Keratinocyte (primary cell): ENCODE measurements at regions not wholly inside any gene's neighbourhood (a gene's known extent, or its start where the extent isn't known, plus 50 kb on each side); places are given as distances from the start of the nearest gene placed in this dataset.

ENCODE experiments used
- DNase-seq: peaks from one replicate; pipeline ENCODE4 v3.0.0-alpha.2; 2011; ENCODE audit warnings: low read depth, missing footprints, low spot score
- FAIRE-seq: peaks from 2 replicates; lab custom pipeline; 2011; peaks lifted over from hg19 to GRCh38; lab: Jason Lieb, UNC
- H2AFZ ChIP-seq: 2 replicates; pipeline ENCODE4 v1.6.0; 2012; ENCODE audit warnings: low read length, control low read depth, inconsistent platforms; ENCODE audit not compliant: control insufficient read depth
- H3K27ac ChIP-seq: 2 replicates; pipeline ENCODE4 v1.5.1; 2011; ENCODE audit warnings: low read length; ENCODE audit not compliant: control insufficient read depth, insufficient read depth
- H3K27me3 ChIP-seq: 3 replicates; pipeline ENCODE4 v1.6.0; 2011; ENCODE audit warnings: low read length; ENCODE audit not compliant: control insufficient read depth, insufficient read depth; ENCODE audit errors: extremely low read depth
- H3K36me3 ChIP-seq, 2 experiments: 2 replicates in 1 of 2; 3 replicates in 1 of 2; pipeline ENCODE4 v1.5.1; 2011; ENCODE audit warnings: low read length in 2 of 2, mild to moderate bottlenecking in 1 of 2; ENCODE audit not compliant: control insufficient read depth in 2 of 2, insufficient read depth in 2 of 2; ENCODE audit errors: extremely low read depth in 1 of 2
- H3K4me1 ChIP-seq: 3 replicates; pipeline ENCODE4 v1.5.1; 2011; ENCODE audit warnings: low read length; ENCODE audit not compliant: control insufficient read depth, insufficient read depth; ENCODE audit errors: extremely low read depth
- H3K4me2 ChIP-seq: 3 replicates; pipeline ENCODE4 v1.6.0; 2011; ENCODE audit warnings: low read depth, low read length; ENCODE audit not compliant: control insufficient read depth, insufficient read depth; ENCODE audit errors: extremely low read depth
- H3K4me3 ChIP-seq, 3 experiments: fragments of 200-600 bp in 1 of 3; sonication (generic) in 1 of 3; 2 replicates in 2 of 3; 3 replicates in 1 of 3; pipeline ENCODE4 v1.5.1; 2011 to 2016; ENCODE audit warnings: low read length in 3 of 3, mild to moderate bottlenecking in 3 of 3, control low read depth in 2 of 3, inconsistent platforms in 1 of 3, low read depth in 1 of 3, mixed read lengths in 1 of 3, mixed run types in 1 of 3, moderate library complexity in 1 of 3; ENCODE audit not compliant: control insufficient read depth in 2 of 3, insufficient read depth in 2 of 3; ENCODE audit errors: extremely low read depth in 1 of 3
- H3K79me2 ChIP-seq: 2 replicates; pipeline ENCODE4 v1.6.0; 2012; ENCODE audit warnings: low read length; ENCODE audit not compliant: control insufficient read depth, insufficient read depth
- H3K9ac ChIP-seq: 3 replicates; pipeline ENCODE4 v1.6.0; 2011; ENCODE audit warnings: low read length; ENCODE audit not compliant: control insufficient read depth, insufficient read depth; ENCODE audit errors: extremely low read depth
- H3K9me1 ChIP-seq: 3 replicates; pipeline ENCODE4 v1.6.0; 2011; ENCODE audit warnings: low read length; ENCODE audit not compliant: control insufficient read depth, insufficient read depth; ENCODE audit errors: extremely low read depth
- H3K9me3 ChIP-seq: 2 replicates; pipeline ENCODE4 v1.5.1; 2012; ENCODE audit warnings: low read depth, low read length; ENCODE audit not compliant: control insufficient read depth
- H4K20me1 ChIP-seq: 3 replicates; pipeline ENCODE4 v1.6.0; 2011; ENCODE audit warnings: low read length; ENCODE audit not compliant: control insufficient read depth, insufficient read depth; ENCODE audit errors: extremely low read depth
- EZH2 ChIP-seq: IDR thresholded peaks from one replicate; pipeline ENCODE4 v1.6.1; 2012; ENCODE audit warnings: inconsistent platforms, mild to moderate bottlenecking, low read length, moderate library complexity
- dilution Hi-C: fragments of 300-500 bp; cut with MboI; formaldehyde crosslinking; loops from one replicate; pipeline ENCODE4 v1.7.0; 2020; ENCODE audit warnings: low sequenced_read_pairs; ENCODE audit not compliant: extremely low pct_ligation_motif_present
- TF ChIP-seq, protein P1 (sequence below), 3 experiments: IDR thresholded peaks in 1 of 3; conservative IDR thresholded peaks in 1 of 3; optimal IDR thresholded peaks in 1 of 3; 2 replicates in 2 of 3; 3 replicates in 1 of 3; pipeline versions ENCODE3 to v1.5.1; 2011; ENCODE audit warnings: low read length in 3 of 3, mild to moderate bottlenecking in 3 of 3, moderate library complexity in 2 of 3, control low read depth in 1 of 3, inconsistent platforms in 1 of 3; ENCODE audit not compliant: insufficient read depth in 2 of 3; ENCODE audit errors: extremely low read depth in 1 of 3

DNA sequence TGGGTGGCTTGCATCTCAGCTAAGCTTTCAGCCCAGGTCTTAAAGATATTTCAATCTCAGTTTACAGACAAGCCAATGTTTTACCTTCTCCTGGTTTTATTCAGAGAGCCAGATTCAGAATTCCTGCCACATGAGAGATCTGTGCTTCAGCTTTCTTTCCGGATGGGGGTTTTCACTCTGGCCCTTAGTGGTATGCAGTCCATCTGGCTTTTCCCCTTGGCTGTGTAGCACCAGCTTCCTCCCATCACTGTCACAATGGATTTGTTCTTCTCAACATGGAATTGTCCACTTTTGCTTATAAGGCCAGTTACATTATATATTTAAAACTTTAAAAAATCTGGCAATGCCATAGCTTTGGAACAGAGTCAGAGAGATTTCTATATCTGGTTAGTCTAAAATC lies 303.9 kb downstream of the ETS1 start:
- no peaks in the 10 kb centered on the region for H3K9me1 ChIP-seq
- no peak overlapping the region for H3K4me2 ChIP-seq
- no peak for FAIRE-seq
- no peak for DNase-seq
- H3K27me3 ChIP-seq = no peaks in the 10 kb centered on the region
- H3K4me1 ChIP-seq = peaks cover 14% of the 10 kb centered on the region
- H3K9ac ChIP-seq = no peak overlapping the region
- H3K9me3 ChIP-seq = no peaks in the 10 kb centered on the region
- no peak overlapping the region for H3K27ac ChIP-seq
- H3K79me2 ChIP-seq = no peaks in the 10 kb centered on the region
- H3K36me3 ChIP-seq = no peaks in the 10 kb centered on the region
- no peak overlapping the region for H2AFZ ChIP-seq
- H4K20me1 ChIP-seq = no peaks in the 10 kb centered on the region
- TF ChIP-seq, protein P1, sequence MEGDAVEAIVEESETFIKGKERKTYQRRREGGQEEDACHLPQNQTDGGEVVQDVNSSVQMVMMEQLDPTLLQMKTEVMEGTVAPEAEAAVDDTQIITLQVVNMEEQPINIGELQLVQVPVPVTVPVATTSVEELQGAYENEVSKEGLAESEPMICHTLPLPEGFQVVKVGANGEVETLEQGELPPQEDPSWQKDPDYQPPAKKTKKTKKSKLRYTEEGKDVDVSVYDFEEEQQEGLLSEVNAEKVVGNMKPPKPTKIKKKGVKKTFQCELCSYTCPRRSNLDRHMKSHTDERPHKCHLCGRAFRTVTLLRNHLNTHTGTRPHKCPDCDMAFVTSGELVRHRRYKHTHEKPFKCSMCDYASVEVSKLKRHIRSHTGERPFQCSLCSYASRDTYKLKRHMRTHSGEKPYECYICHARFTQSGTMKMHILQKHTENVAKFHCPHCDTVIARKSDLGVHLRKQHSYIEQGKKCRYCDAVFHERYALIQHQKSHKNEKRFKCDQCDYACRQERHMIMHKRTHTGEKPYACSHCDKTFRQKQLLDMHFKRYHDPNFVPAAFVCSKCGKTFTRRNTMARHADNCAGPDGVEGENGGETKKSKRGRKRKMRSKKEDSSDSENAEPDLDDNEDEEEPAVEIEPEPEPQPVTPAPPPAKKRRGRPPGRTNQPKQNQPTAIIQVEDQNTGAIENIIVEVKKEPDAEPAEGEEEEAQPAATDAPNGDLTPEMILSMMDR (optimal IDR thresholded peaks at IDR 0.05 in 1 of 3, IDR thresholded peaks at IDR 0.05 in 1 of 3, conservative IDR thresholded peaks at IDR 0.05 in 1 of 3; ENCODE audit: extremely low read depth in 1 of 3, insufficient read depth in 2 of 3, low read length in 3 of 3) = no peak
- no peak for TF ChIP-seq EZH2
- dilution Hi-C loops = no loop called here
- no peak overlapping the region for H3K4me3 ChIP-seq

DNA sequence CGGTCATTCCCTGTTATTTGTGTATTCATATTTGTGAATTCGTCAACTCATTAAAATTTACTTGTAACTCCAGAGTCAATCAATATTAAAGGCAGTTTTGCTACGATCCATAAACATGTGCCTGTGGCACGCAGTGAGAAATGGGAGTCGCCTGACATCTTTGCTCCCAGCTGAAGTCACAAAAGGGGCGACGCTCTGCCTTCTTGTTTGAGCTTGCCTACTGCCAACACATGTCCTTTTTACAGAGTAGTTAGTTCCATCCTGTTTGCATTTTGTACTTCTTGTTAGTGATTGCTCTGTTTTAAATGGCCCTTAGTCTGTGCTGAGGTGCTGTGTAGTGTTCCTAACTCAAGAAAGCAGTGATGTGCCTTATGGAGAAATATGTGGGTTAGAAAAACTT lies 305.3 kb downstream of the ETS1 start:
- Histone ChIP-seq H2AFZ (peak overlapping the region; percentile 90), H3K9me1 (no peaks in the 10 kb centered on the region), H4K20me1 (no peaks in the 10 kb centered on the region), H3K79me2 (no peaks in the 10 kb centered on the region), H3K27ac (no peak overlapping the region), H3K4me3 (no peak overlapping the region), H3K9ac (no peak overlapping the region), H3K36me3 (no peaks in the 10 kb centered on the region), H3K4me1 (peaks cover 14% of the 10 kb centered on the region), H3K27me3 (no peaks in the 10 kb centered on the region), H3K9me3 (no peaks in the 10 kb centered on the region), H3K4me2 (peak overlapping the region; percentile 61)
- no peak for DNase-seq
- TF ChIP-seq EZH2 = no peak
- TF ChIP-seq, protein P1 (optimal IDR thresholded peaks at IDR 0.05 in 1 of 3, IDR thresholded peaks at IDR 0.05 in 1 of 3, conservative IDR thresholded peaks at IDR 0.05 in 1 of 3; ENCODE audit: extremely low read depth in 1 of 3, insufficient read depth in 2 of 3, low read length in 3 of 3) = no peak
- FAIRE-seq = peak; percentile 71
- dilution Hi-C loops = no loop called here
